G401.6 (cell line): ENCODE measurements at regions not wholly inside any gene's neighbourhood (a gene's known extent, or its start where the extent isn't known, plus 50 kb on each side); places are given as distances from the start of the nearest gene placed in this dataset.

Source experiments
- FAIRE-seq: peaks from 2 replicates; lab custom pipeline; 2012; peaks lifted over from hg19 to GRCh38; lab: Jason Lieb, UNC

- FAIRE-seq: no peak
These were observed 300.8 kb downstream of the EFNB2 start for GRCh38 chr13:106234636-106235035.

- FAIRE-seq: no peak
These were observed 302.2 kb downstream of the EFNB2 start for GRCh38 chr13:106233134-106233735.

DNA sequence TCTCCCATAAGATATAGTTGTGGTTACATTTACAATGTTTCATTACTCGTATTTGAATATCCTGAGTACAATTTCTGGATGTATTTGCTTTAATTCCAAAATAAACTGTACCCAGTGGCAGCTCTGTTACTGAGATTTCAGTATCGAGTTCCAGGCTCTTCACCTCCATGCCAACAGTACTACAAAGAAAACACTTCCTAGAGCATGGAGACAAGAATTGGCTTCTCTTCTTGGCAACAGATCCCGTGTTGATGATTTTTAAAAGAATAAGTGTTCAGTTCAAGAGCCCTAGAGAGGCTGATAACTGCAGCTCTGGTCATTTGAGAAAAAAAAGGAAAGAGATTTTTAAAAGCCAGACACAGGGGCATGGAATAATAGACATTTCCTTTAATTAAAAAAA is 302.8 kb downstream of the EFNB2 start:
- no peak for FAIRE-seq

GRCh38 chr13:106230450-106230849 is 305.0 kb downstream of the EFNB2 start:
- FAIRE-seq: no peak

GRCh38 chr13:106225126-106225525 is 310.3 kb downstream of the EFNB2 start:
- FAIRE-seq: no peak

DNA sequence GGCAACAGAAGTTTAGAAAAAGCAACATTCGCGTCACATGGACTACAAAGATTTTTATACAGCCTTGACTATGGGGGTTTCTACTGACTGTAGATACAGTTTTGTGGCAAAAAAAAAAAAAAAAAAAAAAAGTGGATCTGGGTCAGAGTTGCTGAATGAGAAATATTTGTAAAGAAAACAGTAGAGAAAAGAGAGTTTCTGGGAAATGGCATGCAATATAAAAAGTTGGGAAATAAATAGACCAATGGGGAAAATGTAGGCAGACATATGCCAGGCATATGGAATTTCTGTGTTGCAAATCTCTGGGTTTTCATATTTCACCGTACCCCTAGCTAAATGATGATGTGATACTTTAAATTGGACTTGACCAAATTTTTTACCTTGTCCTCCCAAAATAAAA is 315.3 kb downstream of the EFNB2 start:
- no peak for FAIRE-seq

DNA sequence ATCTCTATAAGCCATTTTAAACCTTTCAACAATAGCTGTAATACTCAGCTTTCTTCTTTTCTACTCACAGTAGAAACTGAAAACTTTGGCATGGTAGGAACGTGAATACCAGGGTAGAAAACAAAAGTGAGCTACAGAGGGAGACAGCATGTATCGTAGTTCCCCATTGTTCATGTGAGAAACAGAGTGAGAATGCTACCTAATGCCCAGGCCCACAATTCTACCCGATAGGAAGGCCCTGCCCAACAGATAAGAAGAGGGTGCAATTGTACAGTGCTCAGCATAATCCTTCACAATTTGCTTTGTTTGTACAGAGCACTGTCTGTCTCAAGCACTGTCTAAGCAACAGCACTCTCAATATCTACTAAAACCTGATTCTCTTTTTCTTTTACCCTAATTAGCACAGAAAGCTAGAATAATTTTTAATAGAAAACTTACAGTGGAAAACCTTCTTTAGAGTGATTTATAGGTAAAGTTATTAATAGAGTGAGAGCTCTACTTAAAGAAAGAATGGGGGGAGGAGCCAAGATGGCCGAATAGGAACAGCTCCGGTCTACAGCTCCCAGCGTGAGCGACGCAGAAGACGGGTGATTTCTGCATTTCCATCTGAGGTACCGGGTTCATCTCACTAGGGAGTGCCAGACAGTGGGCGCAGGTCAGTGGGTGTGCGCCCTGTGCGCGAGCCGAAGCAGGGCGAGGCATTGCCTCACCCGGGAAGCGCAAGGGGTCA is 322.3 kb downstream of the EFNB2 start:
- no peak for FAIRE-seq

GRCh38 chr13:106212386-106213010 is 323.0 kb downstream of the EFNB2 start:
- no peak for FAIRE-seq

DNA sequence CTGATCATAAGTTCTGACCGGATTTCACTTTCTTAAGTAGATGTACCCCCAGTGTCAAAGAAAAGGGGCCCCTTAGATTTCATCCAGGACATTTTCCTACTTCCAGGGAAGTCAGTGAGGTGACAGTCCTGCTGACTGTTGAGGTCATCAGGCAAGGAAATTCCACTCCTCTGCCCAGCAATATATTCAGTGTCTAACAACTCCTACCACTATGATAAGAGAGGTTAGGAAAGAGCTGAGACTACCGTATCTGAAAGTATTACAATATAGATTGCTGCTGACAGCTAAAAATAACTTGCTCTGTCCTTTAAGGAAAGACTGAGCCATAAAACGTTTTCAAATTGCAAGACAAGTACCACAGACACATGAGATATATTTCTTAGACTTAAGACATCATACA is 325.1 kb downstream of the EFNB2 start:
- FAIRE-seq: no peak

DNA sequence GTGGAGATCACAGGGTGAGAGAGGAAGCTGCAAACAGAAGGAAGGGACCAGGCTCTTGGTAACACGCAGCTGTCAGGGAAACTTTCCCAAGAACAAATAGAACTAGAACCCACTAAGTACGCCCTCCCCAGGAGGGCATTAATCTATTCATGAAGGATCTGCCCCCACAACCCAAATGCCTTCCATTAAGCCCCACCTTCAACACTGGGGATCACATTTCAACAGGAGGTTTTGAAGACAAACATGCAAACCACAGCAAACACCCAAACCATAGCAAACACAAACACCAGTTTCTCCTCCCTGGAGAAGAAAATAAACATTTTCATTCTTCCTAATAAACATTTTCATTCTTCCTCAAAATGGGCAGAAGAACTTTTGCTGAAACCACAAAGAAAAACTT is 329.6 kb downstream of the EFNB2 start:
- no peak for FAIRE-seq

GRCh38 chr13:106197496-106197895 is 338.0 kb downstream of the EFNB2 start:
- no peak for FAIRE-seq

DNA sequence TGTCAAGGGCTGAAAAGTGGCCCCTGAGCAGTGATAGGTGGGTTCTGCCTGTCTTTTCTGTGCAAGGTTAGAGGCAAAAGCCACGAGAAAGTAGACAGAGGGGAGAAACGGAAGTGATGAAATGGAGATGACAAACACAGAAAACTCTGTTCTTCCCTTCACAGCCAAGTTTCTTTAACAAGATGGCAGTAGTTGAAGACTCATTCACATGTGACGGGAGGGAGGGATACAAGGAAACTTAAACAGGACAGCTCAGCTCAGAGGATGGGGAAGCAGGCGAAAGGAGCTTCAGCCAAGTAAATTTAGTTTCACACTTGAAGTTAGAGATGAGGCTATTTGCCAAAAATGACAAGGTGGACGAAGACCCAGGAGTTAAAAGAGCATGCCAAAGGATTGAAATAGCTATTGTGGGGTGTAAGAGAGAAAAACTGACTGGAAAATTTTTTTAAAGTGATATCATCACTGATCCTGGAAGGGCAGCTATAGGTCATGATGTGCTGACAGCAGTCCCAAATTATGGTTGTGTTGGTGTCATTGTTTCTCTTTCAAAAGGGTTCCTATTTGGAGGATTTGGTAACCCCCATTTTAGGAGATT is 347.9 kb downstream of the EFNB2 start:
- FAIRE-seq: no peak

GRCh38 chr13:106187101-106187500 is 348.4 kb downstream of the EFNB2 start:
- FAIRE-seq: no peak

DNA sequence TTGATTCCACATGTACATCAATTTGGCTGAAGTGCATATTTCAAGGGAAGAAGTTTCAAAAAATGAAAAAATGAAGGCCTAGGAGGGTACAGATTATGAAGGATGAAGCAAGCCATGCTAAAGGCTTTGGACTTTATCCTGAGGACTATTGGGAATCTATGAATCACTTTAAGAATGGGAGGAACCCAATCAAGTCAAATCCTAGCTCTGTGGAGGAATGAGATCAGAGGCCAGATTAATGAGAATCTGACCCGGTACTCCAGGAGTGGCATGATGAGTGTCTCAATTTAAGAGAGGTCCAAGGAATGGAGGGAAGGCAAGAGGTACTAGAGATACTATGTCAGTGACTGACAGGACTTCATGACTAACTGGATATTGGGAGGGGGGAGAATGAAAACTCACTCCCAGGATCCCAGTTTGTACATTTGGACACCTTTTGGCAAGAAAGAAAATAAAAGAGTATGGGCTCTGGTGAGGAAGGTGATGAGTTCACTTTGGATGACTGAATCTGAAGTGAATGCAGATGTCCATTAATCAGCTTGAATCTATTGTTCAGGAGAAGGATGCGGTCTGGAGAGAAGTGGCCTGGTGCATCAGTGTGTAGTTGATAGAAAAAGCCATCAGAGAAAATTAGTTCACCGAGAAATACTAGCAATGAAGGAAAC is 349.0 kb downstream of the EFNB2 start:
- no peak for FAIRE-seq

GRCh38 chr13:106184790-106185189 is 350.7 kb downstream of the EFNB2 start:
- no peak for FAIRE-seq

- no peak for FAIRE-seq
These were observed 351.9 kb downstream of the EFNB2 start for GRCh38 chr13:106183410-106184065.

DNA sequence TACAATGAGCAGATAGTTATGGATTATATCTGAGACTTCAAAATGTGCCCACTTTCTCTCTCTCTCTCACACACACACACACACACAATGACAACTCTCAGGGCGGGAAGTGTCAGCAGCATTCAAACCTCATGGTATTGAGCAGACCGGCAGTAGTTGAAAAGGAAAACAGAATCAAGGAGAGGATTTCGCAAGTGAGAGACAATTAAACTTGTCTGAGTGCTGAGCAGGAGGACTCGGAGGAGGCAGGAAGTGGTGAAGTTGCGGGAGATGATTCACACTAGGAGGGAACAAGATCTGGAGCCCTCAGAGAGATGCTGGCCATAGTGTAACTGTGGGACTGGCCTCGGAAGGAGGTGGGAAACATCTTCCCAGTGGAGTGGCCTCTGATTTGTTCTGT is 353.1 kb downstream of the EFNB2 start:
- FAIRE-seq: no peak

DNA sequence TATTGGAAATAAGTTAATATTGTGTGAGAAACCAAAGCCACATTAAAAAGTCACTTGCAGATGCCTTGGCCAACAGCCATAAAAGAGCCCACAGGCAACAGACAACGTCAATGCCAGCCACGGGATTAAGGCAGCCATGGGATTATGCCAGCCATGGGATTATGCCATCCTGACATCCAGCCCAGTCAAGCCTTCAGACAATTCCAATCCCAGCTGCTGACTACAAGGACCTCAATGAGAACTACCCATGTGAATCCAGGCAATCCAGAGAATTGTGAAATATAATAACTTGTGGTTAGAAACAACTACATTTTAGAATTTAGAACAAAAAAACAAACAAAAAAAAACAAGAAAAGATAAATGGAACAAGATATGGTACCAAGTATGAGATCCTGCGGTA is 356.6 kb downstream of the EFNB2 start:
- FAIRE-seq: no peak

DNA sequence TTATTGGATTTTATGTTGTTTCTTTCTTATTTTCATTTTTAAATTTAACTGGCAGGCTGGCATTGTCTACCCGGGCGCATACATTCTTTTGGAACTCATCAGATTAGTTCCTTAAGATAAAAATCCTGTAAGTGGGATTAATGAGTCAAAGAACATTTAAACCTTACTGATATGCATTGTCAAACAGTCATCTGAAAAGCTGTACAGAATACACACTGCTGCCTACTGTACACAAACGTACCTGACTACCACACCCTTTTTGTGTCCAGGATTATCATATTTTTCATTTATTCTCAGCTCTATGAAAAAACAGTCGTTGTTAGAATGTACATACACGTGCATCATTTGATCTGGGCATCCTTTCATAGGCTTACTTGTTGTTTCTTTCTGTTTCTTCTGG is 358.3 kb downstream of the EFNB2 start:
- FAIRE-seq: no peak

DNA sequence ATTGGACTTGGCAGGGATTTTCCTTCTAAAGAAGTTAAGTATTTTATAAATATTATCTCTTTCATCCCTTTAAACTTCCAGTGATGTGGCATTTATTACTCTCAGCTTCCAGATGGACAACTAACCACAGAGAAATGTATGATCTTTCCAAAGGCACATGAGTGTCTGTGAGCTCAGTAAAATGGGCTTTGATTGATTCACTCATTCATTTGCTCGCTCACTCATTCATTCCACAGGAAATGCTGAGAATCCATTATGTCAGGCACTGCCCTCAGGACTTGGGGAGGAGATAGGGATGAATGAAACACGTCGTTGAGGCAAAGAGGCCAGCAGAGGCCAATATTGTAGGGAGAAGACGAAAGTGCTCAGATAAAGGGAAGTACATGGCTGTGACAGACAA is 359.3 kb downstream of the EFNB2 start:
- FAIRE-seq: no peak

- FAIRE-seq: no peak
These were observed 361.4 kb downstream of the EFNB2 start for GRCh38 chr13:106173891-106174610.

GRCh38 chr13:106173346-106173745 is 362.1 kb downstream of the EFNB2 start:
- no peak for FAIRE-seq
